ENCODE measurements at regions not wholly inside any gene's neighbourhood (a gene's known extent, or its start where the extent isn't known, plus 50 kb on each side); places are given as distances from the start of the nearest gene placed in this dataset.

- no peak for TF ChIP-seq RNF2 (IDR thresholded peaks at IDR 0.05; ENCODE audit: borderline replicate concordance, low read depth, low read length, missing control alignments, poor library complexity, severe bottlenecking)
Observed at GRCh38 chr1:222911866-222912265, 97.0 kb downstream of the DISP1 start (continued).

GRCh38 chr1:222912730-222913129 lies 97.9 kb downstream of the DISP1 start:
- Histone ChIP-seq H3K4me3 (ENCODE audit: extremely low read depth in 1 of 4, insufficient read depth in 2 of 4, low read depth in 3 of 4, low read length in 4 of 4) (no peak overlapping the region), H3K9me3 (ENCODE audit: insufficient read depth in 2 of 2, low read depth in 1 of 2, low read length in 1 of 2) (peaks cover 4 to 7% of the 10 kb centered on the region in 2 experiments; a peak in 2 of 4 replicates), H3K79me2 (ENCODE audit: control insufficient read depth in 1 of 2, insufficient read depth in 2 of 2, low read length in 2 of 2) (no peaks in the 10 kb centered on the region), H2BK20ac (ENCODE audit: low read length) (no peak overlapping the region), H3K56ac (replicated peaks; ENCODE audit: insufficient read length, low read depth, low read length) (no peak overlapping the region), H3K9ac (replicated peaks in 1 of 4; ENCODE audit: extremely low read depth in 1 of 4, low read depth in 3 of 4, low read length in 3 of 4) (no peak overlapping the region), H2BK120ac (replicated peaks; ENCODE audit: low read depth, low read length) (no peak overlapping the region), H3K4ac (replicated peaks; ENCODE audit: insufficient read length, low read depth, low read length) (no peak overlapping the region), H2AK5ac (ENCODE audit: low read depth, low read length) (no peak overlapping the region), H4K8ac (ENCODE audit: extremely low read depth, insufficient read depth, low read length) (no peak overlapping the region), H2AFZ (ENCODE audit: low read length) (no peak overlapping the region), H3K27ac (ENCODE audit: low read depth, low read length) (no peak overlapping the region), H3K23ac (ENCODE audit: insufficient read length) (no peak overlapping the region), H2BK15ac (ENCODE audit: low read length) (no peak overlapping the region), H3K18ac (ENCODE audit: extremely low read depth, low read length) (no peak overlapping the region), H3K4me1 (replicated peaks in 1 of 4; ENCODE audit: control insufficient read depth in 3 of 4, insufficient read depth in 4 of 4, low read length in 3 of 4) (no peaks in the 10 kb centered on the region), H2BK5ac (ENCODE audit: low read depth, low read length) (no peak overlapping the region), H4K91ac (replicated peaks; ENCODE audit: insufficient read length, low read length) (no peak overlapping the region), H3K27me3 (replicated peaks in 1 of 4; ENCODE audit: control insufficient read depth in 3 of 4, extremely low read depth in 1 of 4, insufficient read depth in 3 of 4, low read length in 3 of 4) (no peaks in the 10 kb centered on the region), H3K4me2 (ENCODE audit: insufficient read depth in 1 of 2, low read depth in 2 of 2, low read length in 2 of 2) (no peak overlapping the region), H3K14ac (ENCODE audit: insufficient read length) (no peak overlapping the region), H4K5ac (ENCODE audit: insufficient read length, low read depth, low read length) (no peak overlapping the region), H3K79me1 (ENCODE audit: low read depth, low read length) (no peaks in the 10 kb centered on the region), H2BK12ac (ENCODE audit: low read depth, low read length) (no peak overlapping the region), H4K20me1 (replicated peaks in 1 of 2; ENCODE audit: control insufficient read depth in 1 of 2, insufficient read depth in 2 of 2, low read length in 2 of 2) (no peaks in the 10 kb centered on the region), H3K23me2 (ENCODE audit: low read depth, low read length) (no peaks in the 10 kb centered on the region), H3K36me3 (ENCODE audit: control insufficient read depth in 2 of 4, insufficient read depth in 4 of 4, low read length in 3 of 4) (no peaks in the 10 kb centered on the region)
- CTCF ChIA-PET (ENCODE audit: partially characterized antibody) = no interaction called here
- POLR2A ChIA-PET (ENCODE audit: partially characterized antibody) = no interaction called here
- FAIRE-seq (no peak), DNase-seq (ENCODE audit: low read depth in 1 of 2, low spot score in 2 of 2) (no peak)
- TF ChIP-seq SP2 (IDR thresholded peaks at IDR 0.05; ENCODE audit: low read length) (no peak), EGR1 (IDR thresholded peaks at IDR 0.05; ENCODE audit: borderline replicate concordance, low read depth, low read length) (no peak), JUN (IDR thresholded peaks at IDR 0.05; ENCODE audit: low read depth, low read length) (no peak), CREB1 (IDR thresholded peaks at IDR 0.05) (no peak)
